GDM1 (cell line): ENCODE measurements at regions not wholly inside any gene's neighbourhood (a gene's known extent, or its start where the extent isn't known, plus 50 kb on each side); places are given as distances from the start of the nearest gene placed in this dataset.

Experiments used
- DNase-seq: peaks from one replicate; lab custom pipeline; 2025; lab: John Stamatoyannopoulos, UW

GRCh38 chr2:139836769-139837168, 1056.6 kb upstream of the NXPH2 start:
- DNase-seq: no peak

- no peak for DNase-seq
Measured at GRCh38 chr2:139835101-139835500, 1054.9 kb upstream of the NXPH2 start.

- DNase-seq: no peak
Measured at GRCh38 chr2:139828011-139828410, 1047.8 kb upstream of the NXPH2 start.

GRCh38 chr2:139825726-139826125, 1045.5 kb upstream of the NXPH2 start:
- no peak for DNase-seq

GRCh38 chr2:139819273-139819796, 1039.1 kb upstream of the NXPH2 start:
- no peak for DNase-seq

GRCh38 chr2:139814458-139814857, 1034.3 kb upstream of the NXPH2 start:
- no peak for DNase-seq

- no peak for DNase-seq
Measured at GRCh38 chr2:139813340-139813739, 1033.2 kb upstream of the NXPH2 start.

GRCh38 chr2:139805441-139805840, 1025.3 kb upstream of the NXPH2 start:
- DNase-seq: no peak

GRCh38 chr2:139798391-139798790, 1018.2 kb upstream of the NXPH2 start:
- DNase-seq: no peak

GRCh38 chr2:139790807-139791752, 1010.9 kb upstream of the NXPH2 start:
- no peak for DNase-seq

- no peak for DNase-seq
Measured at GRCh38 chr2:139790136-139790535, 1009.9 kb upstream of the NXPH2 start.

- DNase-seq: no peak
Measured at GRCh38 chr2:139778732-139779131, 998.5 kb upstream of the NXPH2 start.

GRCh38 chr2:139773720-139774277, 993.6 kb upstream of the NXPH2 start:
- no peak for DNase-seq

GRCh38 chr2:139769633-139770032, 989.4 kb upstream of the NXPH2 start:
- DNase-seq: no peak

- no peak for DNase-seq
Measured at GRCh38 chr2:139763705-139764104, 983.5 kb upstream of the NXPH2 start.

GRCh38 chr2:139759000-139759505, 978.9 kb upstream of the NXPH2 start:
- DNase-seq: no peak

- no peak for DNase-seq
Measured at GRCh38 chr2:139746901-139747300, 966.7 kb upstream of the NXPH2 start.

GRCh38 chr2:139744273-139744672, 964.1 kb upstream of the NXPH2 start:
- no peak for DNase-seq

- DNase-seq: no peak
Measured at GRCh38 chr2:139742216-139743172, 962.3 kb upstream of the NXPH2 start.

GRCh38 chr2:139737659-139738058, 957.5 kb upstream of the NXPH2 start:
- DNase-seq: no peak

GRCh38 chr2:139730197-139730596, 950.0 kb upstream of the NXPH2 start:
- no peak for DNase-seq
